GM12874 (cell line): ENCODE measurements at regions not wholly inside any gene's neighbourhood (a gene's known extent, or its start where the extent isn't known, plus 50 kb on each side); places are given as distances from the start of the nearest gene placed in this dataset.

Experiments
- CTCF ChIP-seq: IDR thresholded peaks from 2 replicates; pipeline ENCODE4 v1.5.1; 2011; ENCODE audit warnings: low read depth, mild to moderate bottlenecking, control low read depth, low read length, moderate library complexity; ENCODE audit not compliant: insufficient read depth

GRCh38 chr5:74250304-74251102 is 390.0 kb downstream of the ENC1 start:
- no peak for TF ChIP-seq CTCF

- no peak for TF ChIP-seq CTCF
Measured at GRCh38 chr5:74248576-74248975, 392.0 kb downstream of the ENC1 start.

GRCh38 chr5:74244406-74244805 is 396.1 kb downstream of the ENC1 start:
- TF ChIP-seq CTCF, result no peak

GRCh38 chr5:74243634-74244033 is 396.9 kb downstream of the ENC1 start:
- no peak for TF ChIP-seq CTCF

- no peak for TF ChIP-seq CTCF
Measured at GRCh38 chr5:74242516-74242915, 398.0 kb downstream of the ENC1 start.

GRCh38 chr5:74241751-74242140 is 398.8 kb downstream of the ENC1 start:
- TF ChIP-seq CTCF, result no peak

GRCh38 chr5:74240783-74241750 is 399.5 kb downstream of the ENC1 start:
- no peak for TF ChIP-seq CTCF
